ENCODE measurements at regions not wholly inside any gene's neighbourhood (a gene's known extent, or its start where the extent isn't known, plus 50 kb on each side); places are given as distances from the start of the nearest gene placed in this dataset.
"Not testable (repeated sequence)": the region's sequence is repeated elsewhere in the genome, so short reads cannot be mapped to it uniquely, and the experiment has no call there.

DNA sequence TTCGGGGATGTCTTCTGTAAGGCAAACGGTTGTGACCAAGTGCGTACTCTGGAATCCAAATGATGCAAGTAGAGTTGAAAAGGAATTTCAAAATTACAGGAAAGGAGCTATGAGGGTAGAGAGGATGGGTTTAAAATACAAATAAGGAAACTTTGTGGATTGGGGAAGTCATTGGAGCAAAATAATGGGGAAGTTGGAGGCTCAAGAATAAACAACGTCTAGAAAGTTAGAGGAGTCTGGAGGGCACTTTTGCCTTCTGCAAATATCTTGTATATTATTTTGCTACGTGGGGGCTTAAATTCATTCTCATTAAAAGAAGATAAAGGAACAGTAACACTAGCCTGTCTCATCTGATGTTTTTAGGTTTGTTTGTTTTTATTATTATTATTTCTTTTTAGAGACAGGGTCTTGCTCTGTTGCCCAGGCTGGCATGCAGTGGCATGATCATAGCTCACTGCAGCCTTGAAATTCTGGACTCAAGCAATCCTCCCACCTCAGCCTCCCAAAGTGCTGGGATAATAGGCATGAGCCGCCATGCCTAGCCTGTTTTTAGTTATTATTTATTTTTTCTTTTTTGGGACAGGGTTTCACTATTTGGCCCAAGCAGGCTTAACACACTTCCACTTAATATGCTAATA lies 55.0 kb upstream of the TNFAIP3 start:
- in situ Hi-C loops (cut with HindIII; ENCODE audit: low pct_unique_long_range_greater_than_20kb, low sequenced_read_pairs): no loop called here

GRCh38 chr6:137813308-137813970 lies 53.6 kb upstream of the TNFAIP3 start:
- in situ Hi-C loops (cut with HindIII; ENCODE audit: low pct_unique_long_range_greater_than_20kb, low sequenced_read_pairs): no loop called here
- DNase-seq (ENCODE audit: low read depth, low spot score): no peak

More for the DNA sequence above, 55.0 kb upstream of the TNFAIP3 start:
- no peak for DNase-seq (ENCODE audit: low read depth, low spot score)

DNA sequence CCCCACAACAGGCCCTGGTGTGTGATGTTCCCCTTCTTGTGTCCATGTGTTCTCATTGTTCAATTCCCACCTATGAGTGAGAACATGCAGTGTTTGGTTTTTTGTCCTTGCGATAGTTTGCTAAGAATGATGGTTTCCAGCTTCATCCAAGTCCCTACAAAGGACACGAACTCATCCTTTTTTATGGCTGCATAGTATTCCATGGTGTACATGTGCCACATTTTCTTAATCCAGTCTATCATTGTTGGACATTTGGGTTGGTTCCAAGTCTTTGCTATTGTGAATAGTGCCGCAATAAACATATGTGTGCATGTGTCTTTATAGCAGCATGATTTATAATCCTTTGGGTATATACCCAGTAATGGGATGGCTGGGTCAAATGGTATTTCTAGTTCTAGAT lies 53.0 kb upstream of the TNFAIP3 start:
- DNase-seq (ENCODE audit: low read depth, low spot score); in situ Hi-C loops (cut with HindIII; ENCODE audit: low pct_unique_long_range_greater_than_20kb, low sequenced_read_pairs): not testable (repeated sequence)

DNA sequence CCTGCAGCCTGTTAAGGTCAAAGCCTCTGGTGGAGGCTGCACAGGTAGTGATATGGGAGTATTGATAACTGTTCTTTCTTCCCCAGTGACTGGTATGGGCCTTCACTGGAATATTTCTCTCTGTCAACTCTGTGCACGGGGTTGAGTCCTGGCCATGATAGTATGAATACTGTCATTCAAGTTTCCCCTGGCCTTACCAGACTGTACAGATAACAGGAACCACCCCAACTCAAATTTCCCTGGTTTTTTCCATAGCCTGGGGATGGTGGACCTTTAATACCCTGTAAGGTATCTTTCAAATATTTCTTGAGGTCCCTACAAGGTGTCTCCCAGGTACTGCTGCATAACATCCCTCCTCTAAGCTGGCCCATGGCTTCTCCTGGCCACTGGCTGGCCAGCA lies 51.4 kb upstream of the TNFAIP3 start:
- in situ Hi-C loops (cut with HindIII; ENCODE audit: low pct_unique_long_range_greater_than_20kb, low sequenced_read_pairs): no loop called here
- DNase-seq (ENCODE audit: low read depth, low spot score): no peak

DNA sequence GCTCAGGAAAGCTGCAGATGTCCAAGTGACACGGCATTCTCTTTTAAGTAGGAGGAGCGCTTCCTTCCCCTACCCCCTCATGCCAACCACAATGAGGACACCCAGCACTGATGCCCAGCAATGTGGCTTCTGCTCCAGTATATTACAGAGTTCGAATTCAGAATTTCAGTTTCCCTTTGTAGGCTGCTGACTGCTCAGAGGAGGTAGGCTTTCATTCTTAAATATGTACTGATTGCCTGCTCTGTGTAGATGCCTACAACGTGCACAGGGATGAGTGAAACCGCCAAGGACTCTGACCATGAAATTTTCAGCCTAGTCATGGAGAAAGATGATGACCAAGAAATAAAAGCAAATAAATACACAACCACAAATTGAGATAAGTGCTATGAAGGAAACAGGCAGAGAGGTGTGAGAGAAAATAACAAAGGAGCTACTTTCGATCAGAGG lies 50.9 kb upstream of the TNFAIP3 start:
- no peak for DNase-seq (ENCODE audit: low read depth, low spot score)
- in situ Hi-C loops (cut with HindIII; ENCODE audit: low pct_unique_long_range_greater_than_20kb, low sequenced_read_pairs): no loop called here

DNA sequence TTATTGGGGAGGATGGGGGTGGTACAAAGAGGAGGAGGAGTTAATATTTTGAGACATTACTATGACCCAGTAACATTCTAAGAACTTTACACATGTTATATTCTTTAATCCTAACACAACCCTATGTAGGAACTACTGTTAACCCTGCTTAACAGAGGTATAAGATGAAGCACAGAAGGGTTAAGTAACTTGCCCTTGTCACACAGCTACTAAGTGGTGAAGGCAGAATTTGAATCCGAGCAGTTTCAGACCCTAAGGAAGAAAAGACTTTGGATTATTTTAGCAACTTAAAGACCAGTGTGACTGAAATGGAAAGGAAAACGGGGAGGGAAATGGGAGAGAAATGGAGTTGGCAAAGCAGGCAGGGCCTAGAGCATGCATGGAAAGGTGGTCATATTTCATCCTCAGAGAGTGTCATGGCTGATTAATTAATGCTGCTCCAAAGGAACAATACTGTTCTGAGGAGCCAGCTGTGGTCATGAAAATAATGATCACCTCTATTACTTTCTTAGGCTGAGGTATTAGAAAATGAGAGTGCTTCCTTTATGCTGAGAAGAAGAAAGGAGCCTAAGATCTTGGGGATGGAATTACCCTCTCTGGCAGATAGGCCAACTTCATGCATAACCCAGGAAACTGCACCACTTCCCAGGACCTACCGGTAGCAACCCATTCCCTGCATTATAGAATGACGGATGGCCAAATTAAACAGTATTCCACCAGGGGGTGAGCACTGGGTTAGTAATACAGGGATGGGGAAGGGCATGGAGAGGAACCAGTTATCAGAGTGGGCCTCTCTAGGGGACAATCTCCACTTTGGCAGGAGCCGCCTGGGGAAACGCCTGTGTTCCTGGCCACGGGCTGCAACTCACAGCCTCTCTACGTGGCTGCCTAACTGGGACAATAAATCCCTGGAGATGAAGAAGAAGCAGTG lies 50.1 kb upstream of the TNFAIP3 start:
- no peak for DNase-seq (ENCODE audit: low read depth, low spot score)
- in situ Hi-C loops (cut with HindIII; ENCODE audit: low pct_unique_long_range_greater_than_20kb, low sequenced_read_pairs): no loop called here

Small RNA genes lying in the stretch of these regions (small RNA-seq; reads per million reads assigned to genes)
- 0 reads per million in 2 experiments for gene RF00019
